GM12878 (cell line): ENCODE measurements at regions not wholly inside any gene's neighbourhood (a gene's known extent, or its start where the extent isn't known, plus 50 kb on each side); places are given as distances from the start of the nearest gene placed in this dataset.

Experiments used
- BRCA1 ChIP-seq: IDR thresholded peaks from 2 replicates; pipeline ENCODE4 v1.6.1; 2011; ENCODE audit warnings: low read depth, low read length, improper control_type of control experiment
- CEBPB ChIP-seq, 2 experiments: fragments of 150-350 bp in 1 of 2; IDR thresholded peaks; 2 replicates each; pipeline ENCODE4 v1.6.1; 2012 to 2014; ENCODE audit warnings: low read depth in 2 of 2, low read length in 2 of 2, borderline replicate concordance in 1 of 2, inconsistent platforms in 1 of 2
- CHD1 ChIP-seq: IDR thresholded peaks from 2 replicates; pipeline ENCODE4 v1.6.1; 2012; ENCODE audit warnings: low read depth, low read length, improper control_type of control experiment
- EP300 ChIP-seq, 2 experiments: fragments of 150-350 bp in 1 of 2; IDR thresholded peaks; 2 replicates each; pipeline ENCODE4 v1.6.1; 2011 to 2012; ENCODE audit warnings: low read depth in 2 of 2, low read length in 2 of 2, borderline replicate concordance in 1 of 2, improper control_type of control experiment in 1 of 2, inconsistent platforms in 1 of 2; ENCODE audit not compliant: control insufficient read depth in 1 of 2
- EZH2 ChIP-seq: IDR thresholded peaks from 2 replicates; pipeline ENCODE4 v1.6.1; 2012; ENCODE audit warnings: low read depth, mild to moderate bottlenecking, control low read depth, inconsistent platforms, low read length, borderline replicate concordance; ENCODE audit not compliant: control insufficient read depth
- HCFC1 ChIP-seq: fragments of 150-350 bp; IDR thresholded peaks from 2 replicates; pipeline ENCODE4 v1.6.1; 2014; ENCODE audit warnings: low read length
- RAD51 ChIP-seq: fragments of 450-650 bp; IDR thresholded peaks from 2 replicates; pipeline ENCODE4 v1.6.1; 2016; ENCODE audit warnings: moderate library complexity, mild to moderate bottlenecking, inconsistent platforms
- RBBP5 ChIP-seq: fragments of 200-600 bp; sonication (generic); conservative IDR thresholded peaks from 2 replicates; pipeline ENCODE4 v1.6.1; 2016
- TAF1 ChIP-seq: IDR thresholded peaks from 2 replicates; pipeline ENCODE4 v1.6.1; 2011; ENCODE audit warnings: mild to moderate bottlenecking, low read depth, low read length, borderline replicate concordance
- TBL1XR1 ChIP-seq: IDR thresholded peaks from 2 replicates; pipeline ENCODE4 v1.6.1; 2012; ENCODE audit warnings: low read depth, low read length, improper control_type of control experiment
- TF ChIP-seq, protein P1 (sequence below), 3 experiments: IDR thresholded peaks in 2 of 3; conservative IDR thresholded peaks in 1 of 3; 2 replicates each; pipeline ENCODE4 v1.5.1; 2011; ENCODE audit warnings: low read depth in 3 of 3, low read length in 3 of 3, mild to moderate bottlenecking in 3 of 3, control low read depth in 2 of 3, moderate library complexity in 2 of 3, inconsistent platforms in 1 of 3, mixed read lengths in 1 of 3; ENCODE audit not compliant: control insufficient read depth in 2 of 3, insufficient read depth in 1 of 3; ENCODE audit errors: extremely low read depth in 1 of 3

DNA sequence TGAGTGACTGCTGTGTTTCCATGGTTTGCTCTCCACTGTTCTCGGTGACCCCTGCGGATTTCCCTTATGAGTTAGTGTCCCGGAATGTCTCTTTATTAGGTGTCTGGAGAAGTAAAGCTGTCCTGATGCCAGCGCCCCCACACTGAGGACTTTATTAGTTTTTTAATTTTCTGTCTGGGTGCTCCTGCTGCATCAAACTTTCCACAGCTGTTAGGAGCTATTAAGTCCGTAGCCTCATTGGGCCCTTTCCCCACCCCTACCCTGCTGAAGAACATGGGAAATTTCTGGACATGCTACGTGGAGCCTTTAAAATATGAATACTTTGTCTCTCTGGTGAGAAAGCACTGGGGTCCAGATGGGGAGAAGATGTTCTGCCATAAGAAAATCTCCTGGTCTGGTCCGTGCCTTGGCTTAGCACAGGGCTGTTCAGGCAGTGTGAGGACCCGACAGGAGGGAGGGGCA is 161.7 kb upstream of the HES1 start:
- TF ChIP-seq, protein P1, sequence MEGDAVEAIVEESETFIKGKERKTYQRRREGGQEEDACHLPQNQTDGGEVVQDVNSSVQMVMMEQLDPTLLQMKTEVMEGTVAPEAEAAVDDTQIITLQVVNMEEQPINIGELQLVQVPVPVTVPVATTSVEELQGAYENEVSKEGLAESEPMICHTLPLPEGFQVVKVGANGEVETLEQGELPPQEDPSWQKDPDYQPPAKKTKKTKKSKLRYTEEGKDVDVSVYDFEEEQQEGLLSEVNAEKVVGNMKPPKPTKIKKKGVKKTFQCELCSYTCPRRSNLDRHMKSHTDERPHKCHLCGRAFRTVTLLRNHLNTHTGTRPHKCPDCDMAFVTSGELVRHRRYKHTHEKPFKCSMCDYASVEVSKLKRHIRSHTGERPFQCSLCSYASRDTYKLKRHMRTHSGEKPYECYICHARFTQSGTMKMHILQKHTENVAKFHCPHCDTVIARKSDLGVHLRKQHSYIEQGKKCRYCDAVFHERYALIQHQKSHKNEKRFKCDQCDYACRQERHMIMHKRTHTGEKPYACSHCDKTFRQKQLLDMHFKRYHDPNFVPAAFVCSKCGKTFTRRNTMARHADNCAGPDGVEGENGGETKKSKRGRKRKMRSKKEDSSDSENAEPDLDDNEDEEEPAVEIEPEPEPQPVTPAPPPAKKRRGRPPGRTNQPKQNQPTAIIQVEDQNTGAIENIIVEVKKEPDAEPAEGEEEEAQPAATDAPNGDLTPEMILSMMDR (IDR thresholded peaks at IDR 0.05 in 2 of 3, conservative IDR thresholded peaks at IDR 0.05 in 1 of 3; ENCODE audit: control insufficient read depth in 2 of 3, extremely low read depth in 1 of 3, insufficient read depth in 1 of 3, low read depth in 3 of 3, low read length in 3 of 3) = no peak
- TF ChIP-seq RBBP5 (no peak), TAF1 (no peak), CHD1 (no peak), EP300 (IDR thresholded peaks at IDR 0.05; ENCODE audit: borderline replicate concordance in 1 of 2, control insufficient read depth in 1 of 2, low read depth in 2 of 2, low read length in 2 of 2) (no peak), HCFC1 (no peak), EZH2 (no peak), TBL1XR1 (no peak), BRCA1 (no peak), CEBPB (IDR thresholded peaks at IDR 0.05; ENCODE audit: borderline replicate concordance in 1 of 2, low read depth in 2 of 2, low read length in 2 of 2) (no peak), RAD51 (no peak)
